K562 (cell line): ENCODE measurements at regions not wholly inside any gene's neighbourhood (a gene's known extent, or its start where the extent isn't known, plus 50 kb on each side); places are given as distances from the start of the nearest gene placed in this dataset.

Experiments used
- ARHGAP35 ChIP-seq: fragments of 450-650 bp; IDR thresholded peaks from 2 replicates; pipeline ENCODE4 v1.6.1; 2018; ENCODE audit not compliant: partially characterized antibody
- BHLHE40 ChIP-seq: IDR thresholded peaks from 2 replicates; pipeline ENCODE4 v1.6.1; 2011; ENCODE audit warnings: low read length, improper control_type of control experiment
- BMI1 ChIP-seq: fragments of 150-350 bp; IDR thresholded peaks from 2 replicates; pipeline ENCODE4 v1.6.1; 2014; ENCODE audit warnings: low read length
- EHMT2 ChIP-seq: fragments of 450-650 bp; IDR thresholded peaks from 2 replicates; pipeline ENCODE4 v1.6.1; 2018; ENCODE audit warnings: antibody characterized with exemption
- EP300 ChIP-seq: IDR thresholded peaks from 2 replicates; pipeline ENCODE4 v1.6.1; 2012; ENCODE audit warnings: low read length, improper control_type of control experiment
- GATA2 ChIP-seq: sonication (generic); formaldehyde crosslinking; IDR thresholded peaks from 2 replicates; pipeline ENCODE4 v1.4.0; 2020; ENCODE audit warnings: mild to moderate bottlenecking, missing genetic modification reagents
- HDAC6 ChIP-seq: IDR thresholded peaks from 2 replicates; pipeline ENCODE4 v1.6.1; 2012; ENCODE audit warnings: low read depth, mild to moderate bottlenecking, control low read depth, inconsistent platforms, low read length, moderate library complexity
- IRF2 ChIP-seq: sonication (generic); formaldehyde crosslinking; IDR thresholded peaks from 2 replicates; pipeline ENCODE4 v1.8.1; 2022; ENCODE audit warnings: mild to moderate bottlenecking, missing genetic modification reagents
- KDM4B ChIP-seq, 2 experiments: fragments of 450-650 bp in 1 of 2; sonication (generic) in 1 of 2; IDR thresholded peaks; 2 replicates each; pipeline ENCODE4 v1.6.1; 2016 to 2017; ENCODE audit warnings: borderline replicate concordance in 2 of 2, antibody characterized with exemption in 1 of 2, low read depth in 1 of 2, mild to moderate bottlenecking in 1 of 2
- MECOM ChIP-seq: fragments of 250-450 bp; sonication (Bioruptor Pico); IDR thresholded peaks from 2 replicates; pipeline ENCODE4 v1.8.0; 2022; ENCODE audit warnings: inconsistent platforms
- MEIS2 ChIP-seq: fragments of 450-650 bp; IDR thresholded peaks from 2 replicates; pipeline ENCODE4 v1.6.1; 2014; ENCODE audit warnings: mild to moderate bottlenecking; ENCODE audit not compliant: partially characterized antibody
- MXI1 ChIP-seq: IDR thresholded peaks from 2 replicates; pipeline ENCODE4 v1.6.1; 2011; ENCODE audit warnings: low read depth, mild to moderate bottlenecking, improper control_type of control experiment, low read length
- RUNX1 ChIP-seq: sonication (generic); IDR thresholded peaks from 2 replicates; pipeline ENCODE4 v1.6.1; 2016; ENCODE audit warnings: antibody characterized with exemption, low read depth
- SMAD4 ChIP-seq: fragments of 250-450 bp; sonication (Bioruptor Pico); conservative IDR thresholded peaks from 2 replicates; pipeline ENCODE4 v1.8.0; 2021; ENCODE audit warnings: inconsistent platforms, mild to moderate bottlenecking, moderate library complexity
- SRSF9 ChIP-seq: fragments of 200-400 bp; formaldehyde crosslinking; IDR thresholded peaks from 2 replicates; pipeline ENCODE4 v1.6.1; 2017; ENCODE audit warnings: low read depth, low read length, borderline replicate concordance
- ZNF133 ChIP-seq: fragments of 250-450 bp; sonication (Bioruptor Pico); IDR thresholded peaks from 2 replicates; pipeline ENCODE4 v1.4.0; 2020; ENCODE audit warnings: mild to moderate bottlenecking
- ZNF584 ChIP-seq: fragments of 200-800 bp; sonication (Bioruptor generic); IDR thresholded peaks from 2 replicates; pipeline ENCODE4 v1.6.1; 2016; ENCODE audit warnings: low read depth, mild to moderate bottlenecking, missing genetic modification characterization, missing compliant biosample characterization
- ZNF778 ChIP-seq: fragments of 450-650 bp; formaldehyde crosslinking; IDR thresholded peaks from 2 replicates; pipeline ENCODE4 v1.4.0; 2020; ENCODE audit warnings: mild to moderate bottlenecking, moderate library complexity
- TF ChIP-seq, protein P1 (sequence below), 2 experiments: fragments of 450-650 bp; formaldehyde crosslinking in 1 of 2; IDR thresholded peaks; 2 replicates each; pipeline versions ENCODE4 v1.4.0 to v1.6.1; 2014 to 2020; ENCODE audit warnings: mild to moderate bottlenecking in 2 of 2, borderline replicate concordance in 1 of 2, low read depth in 1 of 2
- TF ChIP-seq, protein P2 (sequence below): fragments of 200-800 bp; sonication (Bioruptor generic); IDR thresholded peaks from 2 replicates; pipeline ENCODE4 v1.6.1; 2017; ENCODE audit warnings: missing genetic modification characterization, missing compliant biosample characterization

DNA sequence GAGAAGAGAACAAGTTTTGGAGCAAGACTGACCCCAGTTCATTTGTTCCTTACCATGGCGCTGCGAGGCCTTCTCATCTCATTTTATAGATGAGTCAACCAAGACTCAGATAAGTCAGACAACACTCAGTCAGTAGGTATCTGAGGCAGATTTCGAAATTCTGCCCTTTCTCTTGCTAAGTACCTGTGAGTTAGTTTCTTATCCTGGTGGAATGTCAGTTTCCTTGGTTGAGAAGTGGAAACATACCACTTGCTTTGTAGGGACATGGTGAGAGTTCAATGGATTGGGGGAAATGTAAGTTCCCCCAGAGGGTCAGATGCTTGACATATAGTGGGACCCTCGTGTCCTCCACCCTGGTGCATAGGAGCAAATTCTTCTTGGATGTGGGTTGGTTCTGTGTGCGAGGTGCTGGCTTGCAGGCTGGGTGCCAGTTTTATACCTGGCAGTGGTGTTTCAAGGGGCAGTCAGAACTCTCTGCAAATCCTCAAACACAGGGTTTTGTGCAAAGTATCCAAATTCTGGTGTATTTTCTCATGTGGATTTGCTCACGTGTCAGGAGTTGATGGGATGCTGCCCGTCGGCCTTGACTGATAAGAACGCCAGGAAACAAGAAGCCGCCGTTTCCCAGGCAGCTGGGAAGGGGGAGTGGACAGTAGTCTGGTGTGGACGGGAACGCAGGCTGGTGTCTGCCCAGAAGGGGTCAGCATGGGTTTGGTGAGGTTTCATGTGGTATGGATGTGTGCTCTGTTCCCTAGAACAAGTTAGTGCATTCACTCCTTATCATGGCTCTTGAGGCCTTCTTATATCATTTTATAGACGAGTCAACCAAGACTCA lies 61.1 kb upstream of the CIBAR2 start (continued):
- TF ChIP-seq ZNF133 (CRISPR knock-in tag): no peak
- TF ChIP-seq MECOM (CRISPR knock-in tag): 0 out of 2 replicates have a peak, but pooled peaks have one; percentile 17
- TF ChIP-seq GATA2 (CRISPR knock-in tag): peak; percentile 52
- TF ChIP-seq MXI1: no peak
- no peak for TF ChIP-seq KDM4B (IDR thresholded peaks at IDR 0.05; ENCODE audit: borderline replicate concordance in 2 of 2, low read depth in 1 of 2)
- TF ChIP-seq IRF2: no peak
- peak; percentile 45 for TF ChIP-seq MEIS2
- peak; percentile 95 for TF ChIP-seq BHLHE40
- no peak for TF ChIP-seq RUNX1
- TF ChIP-seq EP300: peak; percentile 38; the same call in 1 of the 2 replicates
- no peak for TF ChIP-seq BMI1
- TF ChIP-seq ZNF584 (CRISPR knock-in tag): no peak
- TF ChIP-seq, protein P1, sequence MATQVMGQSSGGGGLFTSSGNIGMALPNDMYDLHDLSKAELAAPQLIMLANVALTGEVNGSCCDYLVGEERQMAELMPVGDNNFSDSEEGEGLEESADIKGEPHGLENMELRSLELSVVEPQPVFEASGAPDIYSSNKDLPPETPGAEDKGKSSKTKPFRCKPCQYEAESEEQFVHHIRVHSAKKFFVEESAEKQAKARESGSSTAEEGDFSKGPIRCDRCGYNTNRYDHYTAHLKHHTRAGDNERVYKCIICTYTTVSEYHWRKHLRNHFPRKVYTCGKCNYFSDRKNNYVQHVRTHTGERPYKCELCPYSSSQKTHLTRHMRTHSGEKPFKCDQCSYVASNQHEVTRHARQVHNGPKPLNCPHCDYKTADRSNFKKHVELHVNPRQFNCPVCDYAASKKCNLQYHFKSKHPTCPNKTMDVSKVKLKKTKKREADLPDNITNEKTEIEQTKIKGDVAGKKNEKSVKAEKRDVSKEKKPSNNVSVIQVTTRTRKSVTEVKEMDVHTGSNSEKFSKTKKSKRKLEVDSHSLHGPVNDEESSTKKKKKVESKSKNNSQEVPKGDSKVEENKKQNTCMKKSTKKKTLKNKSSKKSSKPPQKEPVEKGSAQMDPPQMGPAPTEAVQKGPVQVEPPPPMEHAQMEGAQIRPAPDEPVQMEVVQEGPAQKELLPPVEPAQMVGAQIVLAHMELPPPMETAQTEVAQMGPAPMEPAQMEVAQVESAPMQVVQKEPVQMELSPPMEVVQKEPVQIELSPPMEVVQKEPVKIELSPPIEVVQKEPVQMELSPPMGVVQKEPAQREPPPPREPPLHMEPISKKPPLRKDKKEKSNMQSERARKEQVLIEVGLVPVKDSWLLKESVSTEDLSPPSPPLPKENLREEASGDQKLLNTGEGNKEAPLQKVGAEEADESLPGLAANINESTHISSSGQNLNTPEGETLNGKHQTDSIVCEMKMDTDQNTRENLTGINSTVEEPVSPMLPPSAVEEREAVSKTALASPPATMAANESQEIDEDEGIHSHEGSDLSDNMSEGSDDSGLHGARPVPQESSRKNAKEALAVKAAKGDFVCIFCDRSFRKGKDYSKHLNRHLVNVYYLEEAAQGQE (IDR thresholded peaks at IDR 0.05; ENCODE audit: borderline replicate concordance): peak; percentile 52; the same call in 1 of the 2 replicates
- TF ChIP-seq, protein P1 (CRISPR knock-in tag; IDR thresholded peaks at IDR 0.05; ENCODE audit: low read depth): no peak
- peak; percentile 91 for TF ChIP-seq SMAD4 (CRISPR knock-in tag)
- TF ChIP-seq ZNF778 (CRISPR knock-in tag): no peak
- TF ChIP-seq, protein P2, sequence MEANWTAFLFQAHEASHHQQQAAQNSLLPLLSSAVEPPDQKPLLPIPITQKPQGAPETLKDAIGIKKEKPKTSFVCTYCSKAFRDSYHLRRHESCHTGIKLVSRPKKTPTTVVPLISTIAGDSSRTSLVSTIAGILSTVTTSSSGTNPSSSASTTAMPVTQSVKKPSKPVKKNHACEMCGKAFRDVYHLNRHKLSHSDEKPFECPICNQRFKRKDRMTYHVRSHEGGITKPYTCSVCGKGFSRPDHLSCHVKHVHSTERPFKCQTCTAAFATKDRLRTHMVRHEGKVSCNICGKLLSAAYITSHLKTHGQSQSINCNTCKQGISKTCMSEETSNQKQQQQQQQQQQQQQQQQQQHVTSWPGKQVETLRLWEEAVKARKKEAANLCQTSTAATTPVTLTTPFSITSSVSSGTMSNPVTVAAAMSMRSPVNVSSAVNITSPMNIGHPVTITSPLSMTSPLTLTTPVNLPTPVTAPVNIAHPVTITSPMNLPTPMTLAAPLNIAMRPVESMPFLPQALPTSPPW: peak; percentile 72
- no peak for TF ChIP-seq SRSF9
- TF ChIP-seq ARHGAP35: peak; percentile 30
- TF ChIP-seq EHMT2: no peak
- TF ChIP-seq HDAC6: no peak
